Glomerular endothelial cell (primary cell): ENCODE measurements at regions not wholly inside any gene's neighbourhood (a gene's known extent, or its start where the extent isn't known, plus 50 kb on each side); places are given as distances from the start of the nearest gene placed in this dataset.
"Not testable (repeated sequence)": the region's sequence is repeated elsewhere in the genome, so short reads cannot be mapped to it uniquely, and the experiment has no call there.

Experiments
- DNase-seq: peaks from one replicate; pipeline ENCODE4 v3.0.0-alpha.2; 2011; ENCODE audit warnings: low read depth, low spot score; ENCODE audit errors: extremely low read depth

- no peak for DNase-seq
Measured at GRCh38 chr15:84151205-84151931, 84.2 kb upstream of the GOLGA6L4 start.

- not testable (repeated sequence) for DNase-seq
Measured at GRCh38 chr15:84152381-84152979, 83.1 kb upstream of the GOLGA6L4 start.

GRCh38 chr15:84153655-84154140, 81.9 kb upstream of the GOLGA6L4 start:
- DNase-seq = not testable (repeated sequence)

- not testable (repeated sequence) for DNase-seq
Measured at GRCh38 chr15:84154314-84154713, 81.3 kb upstream of the GOLGA6L4 start.

- DNase-seq = not testable (repeated sequence)
Measured at GRCh38 chr15:84154787-84155186, 80.8 kb upstream of the GOLGA6L4 start.

GRCh38 chr15:84155792-84156587, 79.6 kb upstream of the GOLGA6L4 start:
- not testable (repeated sequence) for DNase-seq

GRCh38 chr15:84156588-84156840, 79.1 kb upstream of the GOLGA6L4 start:
- not testable (repeated sequence) for DNase-seq

- DNase-seq = not testable (repeated sequence)
Measured at GRCh38 chr15:84157056-84157632, 78.4 kb upstream of the GOLGA6L4 start.

- DNase-seq = not testable (repeated sequence)
Measured at GRCh38 chr15:84157857-84158256, 77.7 kb upstream of the GOLGA6L4 start.

- DNase-seq = not testable (repeated sequence)
Measured at GRCh38 chr15:84159346-84160269, 76.0 kb upstream of the GOLGA6L4 start.

- DNase-seq = not testable (repeated sequence)
Measured at GRCh38 chr15:84164423-84165292, 70.9 kb upstream of the GOLGA6L4 start.

- DNase-seq = not testable (repeated sequence)
Measured at GRCh38 chr15:84170029-84170428, 65.5 kb upstream of the GOLGA6L4 start.

GRCh38 chr15:84173231-84173610, 62.4 kb upstream of the GOLGA6L4 start:
- DNase-seq = not testable (repeated sequence)
